ENCODE measurements at regions not wholly inside any gene's neighbourhood (a gene's known extent, or its start where the extent isn't known, plus 50 kb on each side); places are given as distances from the start of the nearest gene placed in this dataset.

- ChIA-PET CTCF (interaction anchor here (1.0 kb wide), 1 partner anchor 11 kb away, joined by 3 read pairs; no protein-coding TSS in a partner anchor), POLR2A (no interaction called here)
- Histone ChIP-seq H3K36me3 (replicated peaks in 1 of 2; ENCODE audit: control insufficient read depth in 1 of 2, insufficient read depth in 2 of 2, low read length in 1 of 2) (no peaks in the 10 kb centered on the region), H3K27ac (ENCODE audit: low read depth in 2 of 2, low read length in 1 of 2) (no peak overlapping the region), H3K4me2 (no peak overlapping the region), H3K27me3 (ENCODE audit: insufficient read depth) (peaks cover 28% of the 10 kb centered on the region; the same call in 1 of the 2 replicates), H4K20me1 (ENCODE audit: insufficient read depth) (no peaks in the 10 kb centered on the region), H2AFZ (ENCODE audit: low read depth) (no peak overlapping the region), H3K79me2 (ENCODE audit: insufficient read depth) (no peaks in the 10 kb centered on the region), H3K4me1 (ENCODE audit: control insufficient read depth in 1 of 2, insufficient read depth in 2 of 2, low read depth in 1 of 2, low read length in 1 of 2) (no peaks in the 10 kb centered on the region), H3K9me3 (no peaks in the 10 kb centered on the region), H3K4me3 (ENCODE audit: low read depth in 2 of 2, low read length in 1 of 2) (no peak overlapping the region), H3K9me2 (no peaks in the 10 kb centered on the region), H3K9ac (no peak overlapping the region), H3F3A (replicated peaks; ENCODE audit: insufficient read depth) (no peaks in the 10 kb centered on the region)
- WGBS (ENCODE audit: low lambda C conversion rate): 73% methylated on average over 3 of the region's 3 CpGs
- TF ChIP-seq NRF1 (IDR thresholded peaks at IDR 0.05; ENCODE audit: low read depth, low read length): no peak
- TF ChIP-seq EP300 (IDR thresholded peaks at IDR 0.05; ENCODE audit: borderline replicate concordance in 1 of 2, low read depth in 1 of 2, low read length in 1 of 2): no peak
- TF ChIP-seq POLR2AphosphoS5 (IDR thresholded peaks at IDR 0.05; ENCODE audit: low read depth, low read length): no peak
- TF ChIP-seq SMC3 (IDR thresholded peaks at IDR 0.05; ENCODE audit: low read depth, low read length): no peak
- no peak for TF ChIP-seq USF1 (IDR thresholded peaks at IDR 0.05; ENCODE audit: borderline replicate concordance, low read depth)
- TF ChIP-seq TAF1 (IDR thresholded peaks at IDR 0.05; ENCODE audit: borderline replicate concordance, low read depth, low read length): no peak
- TF ChIP-seq FOXM1 (IDR thresholded peaks at IDR 0.05; ENCODE audit: low read depth): no peak
- no peak for TF ChIP-seq MEF2A (IDR thresholded peaks at IDR 0.05; ENCODE audit: borderline replicate concordance, low read depth)
- no peak for TF ChIP-seq RFX5 (IDR thresholded peaks at IDR 0.05; ENCODE audit: low read length)
- TF ChIP-seq GABPA (IDR thresholded peaks at IDR 0.05; ENCODE audit: low read depth): no peak
- TF ChIP-seq FOSL2 (IDR thresholded peaks at IDR 0.05; ENCODE audit: borderline replicate concordance, low read depth): no peak
- TF ChIP-seq USF2 (IDR thresholded peaks at IDR 0.05; ENCODE audit: borderline replicate concordance, low read depth, low read length): no peak
- no peak for DNase-seq
These were observed 57.3 kb downstream of the EVX1 start for GRCh38 chr7:27299861-27300260.

GRCh38 chr7:27300421-27300820 is 57.8 kb downstream of the EVX1 start:
- no peak overlapping the region for H3K9ac ChIP-seq
- no peak overlapping the region for H3K4me3 ChIP-seq (ENCODE audit: low read depth in 2 of 2, low read length in 1 of 2)
- H3K4me1 ChIP-seq (ENCODE audit: control insufficient read depth in 1 of 2, insufficient read depth in 2 of 2, low read depth in 1 of 2, low read length in 1 of 2): no peaks in the 10 kb centered on the region
- H2AFZ ChIP-seq (ENCODE audit: low read depth): no peak overlapping the region
- H3K9me3 ChIP-seq: no peaks in the 10 kb centered on the region
- DNase-seq: no peak
- ChIA-PET CTCF (interaction anchor here (1.0 kb wide), 1 partner anchor 10 kb away, joined by 3 read pairs; no protein-coding TSS in a partner anchor), POLR2A (no interaction called here)
- no peaks in the 10 kb centered on the region for H3K36me3 ChIP-seq (replicated peaks in 1 of 2; ENCODE audit: control insufficient read depth in 1 of 2, insufficient read depth in 2 of 2, low read length in 1 of 2)
- no peaks in the 10 kb centered on the region for H3F3A ChIP-seq (replicated peaks; ENCODE audit: insufficient read depth)
- no peak overlapping the region for H3K4me2 ChIP-seq
- H4K20me1 ChIP-seq (ENCODE audit: insufficient read depth): no peaks in the 10 kb centered on the region
- WGBS (ENCODE audit: low lambda C conversion rate): 6% methylated on average over 3 of the region's 3 CpGs
- peaks cover 25% of the 10 kb centered on the region; the same call in 1 of the 2 replicates for H3K27me3 ChIP-seq (ENCODE audit: insufficient read depth)
- no peaks in the 10 kb centered on the region for H3K79me2 ChIP-seq (ENCODE audit: insufficient read depth)
- H3K9me2 ChIP-seq: no peaks in the 10 kb centered on the region
- H3K27ac ChIP-seq (ENCODE audit: low read depth in 2 of 2, low read length in 1 of 2): no peak overlapping the region
- TF ChIP-seq YY1 (IDR thresholded peaks at IDR 0.05; ENCODE audit: low read depth) (no peak), TCF12 (IDR thresholded peaks at IDR 0.05) (no peak), PBX3 (IDR thresholded peaks at IDR 0.05) (no peak), USF2 (IDR thresholded peaks at IDR 0.05; ENCODE audit: borderline replicate concordance, low read depth, low read length) (no peak), MEF2A (IDR thresholded peaks at IDR 0.05; ENCODE audit: borderline replicate concordance, low read depth) (no peak), FOSL2 (IDR thresholded peaks at IDR 0.05; ENCODE audit: borderline replicate concordance, low read depth) (no peak), FOXJ3 (CRISPR knock-in tag; IDR thresholded peaks at IDR 0.05) (no peak), EZH2phosphoT487 (IDR thresholded peaks at IDR 0.05; ENCODE audit: borderline replicate concordance, low read depth) (no peak), NFIC (IDR thresholded peaks at IDR 0.05; ENCODE audit: borderline replicate concordance) (no peak), REST (IDR thresholded peaks at IDR 0.05; ENCODE audit: low read depth, low read length) (no peak), IRF3 (IDR thresholded peaks at IDR 0.05; ENCODE audit: low read depth, low read length) (no peak)

Data from SK-N-SH (cell line).